ENCODE measurements at regions not wholly inside any gene's neighbourhood (a gene's known extent, or its start where the extent isn't known, plus 50 kb on each side); places are given as distances from the start of the nearest gene placed in this dataset.

GRCh38 chr10:78920011-78920410 lies 148.8 kb upstream of the ZMIZ1 start:
- DNase-seq, result no peak

- DNase-seq, result no peak
These were observed 146.9 kb upstream of the ZMIZ1 start for GRCh38 chr10:78921895-78922294.

GRCh38 chr10:78923647-78924318 lies 145.0 kb upstream of the ZMIZ1 start:
- no peak for DNase-seq

GRCh38 chr10:78924319-78925003 lies 144.3 kb upstream of the ZMIZ1 start:
- no peak for DNase-seq

- no peak for DNase-seq
These were observed 143.5 kb upstream of the ZMIZ1 start for GRCh38 chr10:78925275-78925674.

GRCh38 chr10:78925800-78926319 lies 142.9 kb upstream of the ZMIZ1 start:
- no peak for DNase-seq

GRCh38 chr10:78927257-78927995 lies 141.3 kb upstream of the ZMIZ1 start:
- DNase-seq, result no peak

- no peak for DNase-seq
These were observed 140.4 kb upstream of the ZMIZ1 start for GRCh38 chr10:78928330-78928729.

- DNase-seq, result no peak
These were observed 139.2 kb upstream of the ZMIZ1 start for GRCh38 chr10:78929541-78929940.

- no peak for DNase-seq
These were observed 137.3 kb upstream of the ZMIZ1 start for GRCh38 chr10:78931321-78932053.

GRCh38 chr10:78932054-78932386 lies 136.7 kb upstream of the ZMIZ1 start:
- no peak for DNase-seq

GRCh38 chr10:78932861-78933260 lies 135.9 kb upstream of the ZMIZ1 start:
- DNase-seq, result no peak

GRCh38 chr10:78933828-78934531 lies 134.8 kb upstream of the ZMIZ1 start:
- DNase-seq, result peak in 1 of 2 donors; percentile 1

- no peak for DNase-seq
These were observed 134.3 kb upstream of the ZMIZ1 start for GRCh38 chr10:78934532-78934898.

GRCh38 chr10:78934994-78935602 lies 133.7 kb upstream of the ZMIZ1 start:
- DNase-seq, result no peak

- no peak for DNase-seq
These were observed 132.9 kb upstream of the ZMIZ1 start for GRCh38 chr10:78935697-78936407.

- no peak for DNase-seq
These were observed 132.1 kb upstream of the ZMIZ1 start for GRCh38 chr10:78936412-78937342.

GRCh38 chr10:78937393-78937792 lies 131.4 kb upstream of the ZMIZ1 start:
- DNase-seq, result no peak

GRCh38 chr10:78937800-78938694 lies 130.7 kb upstream of the ZMIZ1 start:
- peak; percentile 13 to 17 for DNase-seq
